IPS-15b (cell line): ENCODE measurements at regions not wholly inside any gene's neighbourhood (a gene's known extent, or its start where the extent isn't known, plus 50 kb on each side); places are given as distances from the start of the nearest gene placed in this dataset.

Experiments
- H3K27me3 ChIP-seq: one replicate; pipeline ENCODE4 v1.6.1; 2013; ENCODE audit warnings: low read length; ENCODE audit not compliant: control insufficient read depth, insufficient read depth
- H3K36me3 ChIP-seq: one replicate; pipeline ENCODE4 v1.6.1; 2013; ENCODE audit warnings: low read length; ENCODE audit not compliant: control insufficient read depth, insufficient read depth
- H3K4me1 ChIP-seq: one replicate; pipeline ENCODE4 v1.6.1; 2013; ENCODE audit warnings: mild to moderate bottlenecking, low read length; ENCODE audit not compliant: control insufficient read depth, insufficient read depth
- H3K4me3 ChIP-seq: one replicate; pipeline ENCODE4 v1.5.1; 2013; ENCODE audit warnings: low read depth, low read length
- H3K9ac ChIP-seq: one replicate; pipeline ENCODE4 v1.6.1; 2013; ENCODE audit warnings: low read depth, mild to moderate bottlenecking, low read length
- H3K9me3 ChIP-seq: one replicate; pipeline ENCODE4 v1.6.1; 2013; ENCODE audit warnings: mild to moderate bottlenecking, low read length; ENCODE audit not compliant: control insufficient read depth, insufficient read depth

GRCh38 chr11:37630866-37631265, 1032.8 kb upstream of the RAG2 start:
- Histone ChIP-seq H3K27me3 (no peaks in the 10 kb centered on the region), H3K36me3 (no peaks in the 10 kb centered on the region), H3K4me1 (no peaks in the 10 kb centered on the region), H3K9ac (no peak overlapping the region), H3K9me3 (no peaks in the 10 kb centered on the region), H3K4me3 (no peak overlapping the region)

- Histone ChIP-seq H3K4me3 (no peak overlapping the region), H3K9me3 (no peaks in the 10 kb centered on the region), H3K9ac (no peak overlapping the region), H3K27me3 (no peaks in the 10 kb centered on the region), H3K4me1 (no peaks in the 10 kb centered on the region), H3K36me3 (no peaks in the 10 kb centered on the region)
Observed at GRCh38 chr11:37623778-37624177, 1025.7 kb upstream of the RAG2 start.

GRCh38 chr11:37621662-37622061, 1023.6 kb upstream of the RAG2 start:
- no peak overlapping the region for H3K4me3 ChIP-seq
- no peaks in the 10 kb centered on the region for H3K4me1 ChIP-seq
- H3K27me3 ChIP-seq, result no peaks in the 10 kb centered on the region
- H3K36me3 ChIP-seq, result no peaks in the 10 kb centered on the region
- H3K9ac ChIP-seq, result no peak overlapping the region
- no peaks in the 10 kb centered on the region for H3K9me3 ChIP-seq

DNA sequence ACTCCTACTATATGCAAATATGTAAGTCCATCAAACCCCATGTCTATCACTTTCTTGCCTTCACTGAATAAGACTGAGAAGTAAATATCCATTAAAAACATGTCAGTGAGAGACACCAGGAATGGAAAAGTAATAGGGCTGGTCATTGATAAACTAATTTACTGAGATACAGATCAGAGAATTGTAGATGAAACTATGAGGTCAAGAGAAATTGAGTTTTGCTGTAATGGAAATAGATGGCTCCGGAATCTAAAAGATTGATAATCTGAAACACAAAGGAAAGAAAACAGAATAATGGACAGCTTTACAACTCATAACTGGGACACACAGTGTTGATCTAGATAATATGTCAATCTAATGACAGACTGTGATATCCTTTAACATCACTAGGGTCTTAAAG, 1018.3 kb upstream of the RAG2 start:
- no peak overlapping the region for H3K4me3 ChIP-seq
- H3K27me3 ChIP-seq, result no peaks in the 10 kb centered on the region
- H3K4me1 ChIP-seq, result no peaks in the 10 kb centered on the region
- H3K9me3 ChIP-seq, result no peaks in the 10 kb centered on the region
- H3K36me3 ChIP-seq, result no peaks in the 10 kb centered on the region
- H3K9ac ChIP-seq, result no peak overlapping the region

DNA sequence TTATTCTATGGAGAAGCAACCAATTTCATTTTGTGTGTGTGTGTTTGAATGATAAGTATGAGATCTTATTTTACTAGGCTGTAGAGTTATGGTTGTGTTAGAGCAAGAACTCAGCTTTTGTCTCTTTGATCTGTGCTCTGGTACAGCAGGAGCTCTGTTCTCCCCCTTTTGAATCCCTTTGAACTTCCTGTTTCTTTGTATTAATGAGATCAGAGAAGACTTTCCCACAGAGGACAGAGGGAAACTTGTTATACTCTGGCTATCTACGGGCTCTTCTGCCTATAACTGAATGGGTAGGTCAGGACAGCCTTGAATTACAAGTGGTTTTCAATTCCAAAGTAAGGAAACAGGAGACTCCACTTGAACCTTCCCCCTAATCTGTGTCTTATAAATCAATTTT, 1015.0 kb upstream of the RAG2 start:
- no peak overlapping the region for H3K9ac ChIP-seq
- no peaks in the 10 kb centered on the region for H3K4me1 ChIP-seq
- H3K27me3 ChIP-seq, result no peaks in the 10 kb centered on the region
- H3K36me3 ChIP-seq, result no peaks in the 10 kb centered on the region
- H3K9me3 ChIP-seq, result no peaks in the 10 kb centered on the region
- H3K4me3 ChIP-seq, result no peak overlapping the region

DNA sequence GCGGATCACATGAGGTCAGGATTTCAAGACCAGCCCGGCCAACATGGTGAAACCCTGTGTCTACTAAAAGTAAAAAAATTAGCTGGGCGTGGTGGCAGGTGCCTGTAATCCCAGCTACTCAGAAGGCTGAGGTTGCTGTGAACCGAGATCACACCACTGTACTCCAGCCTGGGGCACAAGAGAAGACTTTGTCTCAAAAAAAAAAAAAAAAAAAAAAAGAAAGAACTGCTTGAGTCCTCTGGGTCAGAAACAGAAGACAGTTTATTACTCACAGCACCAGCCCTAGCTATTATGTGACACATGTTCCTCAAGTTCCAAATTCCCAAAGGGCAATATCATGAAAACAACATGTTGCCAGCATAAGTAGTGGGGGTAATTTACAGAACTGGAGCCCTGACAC, 1014.1 kb upstream of the RAG2 start:
- Histone ChIP-seq H3K9ac (no peak overlapping the region), H3K4me1 (no peaks in the 10 kb centered on the region), H3K27me3 (no peaks in the 10 kb centered on the region), H3K9me3 (no peaks in the 10 kb centered on the region), H3K4me3 (no peak overlapping the region), H3K36me3 (no peaks in the 10 kb centered on the region)

- Histone ChIP-seq H3K9me3 (no peaks in the 10 kb centered on the region), H3K4me3 (no peak overlapping the region), H3K36me3 (no peaks in the 10 kb centered on the region), H3K9ac (no peak overlapping the region), H3K4me1 (no peaks in the 10 kb centered on the region), H3K27me3 (no peaks in the 10 kb centered on the region)
Observed at GRCh38 chr11:37605229-37605628, 1007.2 kb upstream of the RAG2 start.

GRCh38 chr11:37598381-37598780, 1000.3 kb upstream of the RAG2 start:
- Histone ChIP-seq H3K27me3 (no peaks in the 10 kb centered on the region), H3K36me3 (no peaks in the 10 kb centered on the region), H3K9me3 (no peaks in the 10 kb centered on the region), H3K4me1 (peaks cover 5% of the 10 kb centered on the region), H3K9ac (no peak overlapping the region), H3K4me3 (no peak overlapping the region)

GRCh38 chr11:37597776-37598175, 999.7 kb upstream of the RAG2 start:
- Histone ChIP-seq H3K36me3 (no peaks in the 10 kb centered on the region), H3K4me3 (no peak overlapping the region), H3K4me1 (peaks cover 5% of the 10 kb centered on the region), H3K9ac (no peak overlapping the region), H3K9me3 (no peaks in the 10 kb centered on the region), H3K27me3 (no peaks in the 10 kb centered on the region)

DNA sequence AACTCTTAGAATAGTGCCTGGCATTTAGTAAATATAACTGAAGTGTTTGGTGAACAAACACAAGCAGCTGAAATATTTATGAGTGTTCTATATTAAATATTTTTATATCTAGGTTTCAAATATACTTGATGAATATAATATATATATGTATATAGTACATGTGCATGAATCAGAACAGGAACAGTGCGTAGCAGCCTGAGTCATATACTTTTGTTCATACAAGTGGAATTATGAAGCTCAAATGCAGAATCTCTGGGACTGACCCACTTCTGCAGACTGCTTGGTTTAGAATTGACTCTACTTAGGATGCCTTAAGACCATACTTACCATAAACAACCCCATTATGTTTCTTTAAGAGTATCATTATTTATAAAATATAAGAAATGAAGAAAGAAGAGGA, 997.8 kb upstream of the RAG2 start:
- peaks cover 5% of the 10 kb centered on the region for H3K4me1 ChIP-seq
- H3K9me3 ChIP-seq, result no peaks in the 10 kb centered on the region
- H3K4me3 ChIP-seq, result no peak overlapping the region
- H3K9ac ChIP-seq, result no peak overlapping the region
- H3K36me3 ChIP-seq, result no peaks in the 10 kb centered on the region
- no peaks in the 10 kb centered on the region for H3K27me3 ChIP-seq

GRCh38 chr11:37574361-37574760, 976.3 kb upstream of the RAG2 start:
- H3K36me3 ChIP-seq, result no peaks in the 10 kb centered on the region
- H3K9ac ChIP-seq, result no peak overlapping the region
- no peaks in the 10 kb centered on the region for H3K27me3 ChIP-seq
- no peaks in the 10 kb centered on the region for H3K9me3 ChIP-seq
- no peak overlapping the region for H3K4me3 ChIP-seq
- no peaks in the 10 kb centered on the region for H3K4me1 ChIP-seq

GRCh38 chr11:37572491-37573171, 974.6 kb upstream of the RAG2 start:
- H3K27me3 ChIP-seq, result no peaks in the 10 kb centered on the region
- H3K9ac ChIP-seq, result no peak overlapping the region
- no peaks in the 10 kb centered on the region for H3K36me3 ChIP-seq
- H3K4me3 ChIP-seq, result no peak overlapping the region
- no peaks in the 10 kb centered on the region for H3K9me3 ChIP-seq
- no peaks in the 10 kb centered on the region for H3K4me1 ChIP-seq
